Parathyroid adenoma (tissue), 2 donors: ENCODE measurements at regions not wholly inside any gene's neighbourhood (a gene's known extent, or its start where the extent isn't known, plus 50 kb on each side); places are given as distances from the start of the nearest gene placed in this dataset.

ENCODE experiments used
- H2AFZ ChIP-seq: fragments of 300-600 bp; sonication (generic); one replicate; pipeline ENCODE4 v1.7.0; 2017; ENCODE audit warnings: antibody characterized with exemption, mild to moderate bottlenecking
- H3K27ac ChIP-seq: fragments of 300-600 bp; sonication (generic); one replicate; pipeline ENCODE4 v1.7.0; 2017
- H3K27me3 ChIP-seq: fragments of 300-600 bp; sonication (generic); one replicate; pipeline ENCODE4 v1.7.0; 2017; ENCODE audit warnings: low read length; ENCODE audit not compliant: control insufficient read depth, insufficient read depth
- H3K36me3 ChIP-seq: fragments of 300-600 bp; sonication (generic); one replicate; pipeline ENCODE4 v1.7.0; 2017; ENCODE audit warnings: low read length; ENCODE audit not compliant: control insufficient read depth, insufficient read depth
- H3K4me1 ChIP-seq: fragments of 300-600 bp; sonication (generic); one replicate; pipeline ENCODE4 v1.7.0; 2017; ENCODE audit warnings: control low read depth
- H3K4me2 ChIP-seq: fragments of 300-600 bp; sonication (generic); one replicate; pipeline ENCODE4 v1.7.0; 2017; ENCODE audit warnings: low read length
- H3K4me3 ChIP-seq: fragments of 300-600 bp; sonication (generic); one replicate; pipeline ENCODE4 v1.7.0; 2017; ENCODE audit warnings: low read depth, low read length
- H3K79me2 ChIP-seq: fragments of 300-600 bp; sonication (generic); one replicate; pipeline ENCODE4 v1.7.0; 2017; ENCODE audit warnings: control low read depth
- H3K9ac ChIP-seq: fragments of 300-600 bp; sonication (generic); one replicate; pipeline ENCODE4 v1.7.0; 2017; ENCODE audit warnings: mild to moderate bottlenecking
- H3K9me3 ChIP-seq: fragments of 300-600 bp; sonication (generic); one replicate; pipeline ENCODE4 v1.7.0; 2017; ENCODE audit warnings: low read length; ENCODE audit not compliant: control insufficient read depth
- TF ChIP-seq, protein P1 (sequence below): fragments of 300-600 bp; sonication (generic); IDR thresholded peaks from one replicate; pipeline ENCODE4 v1.7.0; 2017; ENCODE audit warnings: antibody characterized with exemption, mild to moderate bottlenecking
- donor health status: primary hyperparathyroidism.

DNA sequence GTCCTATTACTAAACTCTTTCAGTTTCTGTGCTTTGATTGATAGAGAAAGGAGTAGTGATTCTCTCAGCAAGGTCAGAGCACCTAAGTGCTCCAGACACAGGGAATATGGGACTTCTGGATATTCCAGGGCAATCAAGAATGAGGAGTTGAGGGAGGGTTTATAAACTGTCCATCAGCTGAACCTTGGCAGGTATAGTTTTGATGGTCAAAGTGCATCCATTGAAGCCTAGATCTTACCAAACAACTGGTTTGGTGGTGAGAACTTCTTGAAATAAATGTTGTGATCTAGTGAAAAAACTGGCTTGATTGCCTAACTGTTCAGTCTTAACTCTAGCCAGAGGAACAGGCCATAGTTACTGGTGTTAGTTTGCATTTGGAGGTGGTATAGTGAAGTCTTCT is 207.0 kb upstream of the ONECUT1 start:
- TF ChIP-seq, protein P1, sequence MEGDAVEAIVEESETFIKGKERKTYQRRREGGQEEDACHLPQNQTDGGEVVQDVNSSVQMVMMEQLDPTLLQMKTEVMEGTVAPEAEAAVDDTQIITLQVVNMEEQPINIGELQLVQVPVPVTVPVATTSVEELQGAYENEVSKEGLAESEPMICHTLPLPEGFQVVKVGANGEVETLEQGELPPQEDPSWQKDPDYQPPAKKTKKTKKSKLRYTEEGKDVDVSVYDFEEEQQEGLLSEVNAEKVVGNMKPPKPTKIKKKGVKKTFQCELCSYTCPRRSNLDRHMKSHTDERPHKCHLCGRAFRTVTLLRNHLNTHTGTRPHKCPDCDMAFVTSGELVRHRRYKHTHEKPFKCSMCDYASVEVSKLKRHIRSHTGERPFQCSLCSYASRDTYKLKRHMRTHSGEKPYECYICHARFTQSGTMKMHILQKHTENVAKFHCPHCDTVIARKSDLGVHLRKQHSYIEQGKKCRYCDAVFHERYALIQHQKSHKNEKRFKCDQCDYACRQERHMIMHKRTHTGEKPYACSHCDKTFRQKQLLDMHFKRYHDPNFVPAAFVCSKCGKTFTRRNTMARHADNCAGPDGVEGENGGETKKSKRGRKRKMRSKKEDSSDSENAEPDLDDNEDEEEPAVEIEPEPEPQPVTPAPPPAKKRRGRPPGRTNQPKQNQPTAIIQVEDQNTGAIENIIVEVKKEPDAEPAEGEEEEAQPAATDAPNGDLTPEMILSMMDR: no peak

DNA sequence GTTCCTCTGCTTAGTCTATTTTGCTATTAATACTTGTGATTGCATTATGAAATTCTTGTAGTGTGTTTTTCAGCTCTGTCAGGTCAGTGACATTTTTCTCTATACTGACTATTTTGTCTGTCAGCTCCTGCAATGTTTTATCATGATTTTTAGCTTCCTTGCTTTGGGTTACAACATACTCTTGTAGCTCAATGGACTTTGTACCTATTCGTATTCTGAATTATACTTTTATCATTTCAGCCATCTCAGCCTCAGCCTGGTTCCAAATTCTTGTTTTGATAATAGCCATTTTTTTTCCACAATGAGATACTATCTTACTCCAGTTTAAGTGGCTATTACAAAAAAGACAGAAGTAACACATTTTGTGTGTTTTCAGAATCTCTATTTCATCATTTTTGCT is 204.2 kb upstream of the ONECUT1 start:
- Histone ChIP-seq H3K9ac (no peak overlapping the region), H3K4me2 (no peak overlapping the region), H3K4me1 (no peaks in the 10 kb centered on the region), H3K27ac (no peak overlapping the region), H3K36me3 (no peaks in the 10 kb centered on the region), H3K9me3 (no peaks in the 10 kb centered on the region), H3K79me2 (no peaks in the 10 kb centered on the region), H3K4me3 (no peak overlapping the region), H2AFZ (no peak overlapping the region), H3K27me3 (no peaks in the 10 kb centered on the region)
- TF ChIP-seq, protein P1: no peak

More for the DNA sequence above, 207.0 kb upstream of the ONECUT1 start:
- Histone ChIP-seq H3K4me2 (no peak overlapping the region), H2AFZ (no peak overlapping the region), H3K27me3 (no peaks in the 10 kb centered on the region), H3K9me3 (no peaks in the 10 kb centered on the region), H3K9ac (no peak overlapping the region), H3K4me3 (no peak overlapping the region), H3K79me2 (no peaks in the 10 kb centered on the region), H3K27ac (no peak overlapping the region), H3K36me3 (no peaks in the 10 kb centered on the region), H3K4me1 (no peaks in the 10 kb centered on the region)

DNA sequence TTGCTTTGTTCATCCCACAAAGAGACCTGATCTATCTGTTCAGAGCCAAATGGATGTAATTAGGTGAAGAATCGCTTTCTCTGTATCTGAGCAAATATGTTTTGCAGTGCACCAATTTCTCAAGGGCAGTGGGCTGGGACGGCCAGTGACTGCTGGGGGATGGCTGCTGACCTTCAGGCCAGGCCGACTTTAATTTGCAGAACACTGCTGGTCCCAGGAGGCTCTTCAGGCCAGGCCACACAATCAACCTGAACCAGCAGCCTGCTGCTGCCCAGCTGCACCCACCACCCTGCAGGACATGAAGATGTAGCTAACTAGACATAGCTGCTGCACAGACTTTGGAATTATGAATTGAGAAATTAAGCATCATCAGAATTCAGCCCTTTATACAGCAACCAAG is 194.4 kb upstream of the ONECUT1 start:
- Histone ChIP-seq H3K4me2 (no peak overlapping the region), H3K4me3 (no peak overlapping the region), H3K27me3 (no peaks in the 10 kb centered on the region), H3K4me1 (no peaks in the 10 kb centered on the region), H3K36me3 (no peaks in the 10 kb centered on the region), H3K9ac (no peak overlapping the region), H3K9me3 (no peaks in the 10 kb centered on the region), H3K79me2 (no peaks in the 10 kb centered on the region), H3K27ac (no peak overlapping the region), H2AFZ (no peak overlapping the region)
- TF ChIP-seq, protein P1: no peak

DNA sequence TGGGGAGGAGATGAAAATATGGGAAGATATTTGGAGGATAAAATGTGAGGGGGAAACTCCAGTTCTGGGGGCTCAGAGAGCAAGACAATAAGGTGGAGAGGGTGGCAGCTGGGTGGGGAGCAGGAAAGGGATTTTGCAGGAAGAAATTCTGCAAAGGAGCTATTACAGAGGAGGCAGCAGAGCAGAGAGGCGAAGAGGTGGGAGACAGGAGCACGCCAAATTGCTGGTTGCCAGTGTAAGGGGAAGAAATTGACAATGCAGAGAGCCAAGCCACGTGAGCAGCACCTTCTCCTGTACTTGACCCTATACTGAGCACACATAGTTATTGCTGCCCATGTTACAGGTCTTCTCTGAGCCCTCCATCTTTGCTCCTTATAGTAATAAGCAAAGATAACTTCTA is 190.3 kb upstream of the ONECUT1 start:
- no peaks in the 10 kb centered on the region for H3K4me1 ChIP-seq
- H3K4me2 ChIP-seq: no peak overlapping the region
- no peak overlapping the region for H3K27ac ChIP-seq
- H3K9me3 ChIP-seq: no peaks in the 10 kb centered on the region
- TF ChIP-seq, protein P1: no peak
- no peak overlapping the region for H2AFZ ChIP-seq
- no peak overlapping the region for H3K9ac ChIP-seq
- no peaks in the 10 kb centered on the region for H3K27me3 ChIP-seq
- H3K4me3 ChIP-seq: no peak overlapping the region
- H3K79me2 ChIP-seq: no peaks in the 10 kb centered on the region
- no peaks in the 10 kb centered on the region for H3K36me3 ChIP-seq

DNA sequence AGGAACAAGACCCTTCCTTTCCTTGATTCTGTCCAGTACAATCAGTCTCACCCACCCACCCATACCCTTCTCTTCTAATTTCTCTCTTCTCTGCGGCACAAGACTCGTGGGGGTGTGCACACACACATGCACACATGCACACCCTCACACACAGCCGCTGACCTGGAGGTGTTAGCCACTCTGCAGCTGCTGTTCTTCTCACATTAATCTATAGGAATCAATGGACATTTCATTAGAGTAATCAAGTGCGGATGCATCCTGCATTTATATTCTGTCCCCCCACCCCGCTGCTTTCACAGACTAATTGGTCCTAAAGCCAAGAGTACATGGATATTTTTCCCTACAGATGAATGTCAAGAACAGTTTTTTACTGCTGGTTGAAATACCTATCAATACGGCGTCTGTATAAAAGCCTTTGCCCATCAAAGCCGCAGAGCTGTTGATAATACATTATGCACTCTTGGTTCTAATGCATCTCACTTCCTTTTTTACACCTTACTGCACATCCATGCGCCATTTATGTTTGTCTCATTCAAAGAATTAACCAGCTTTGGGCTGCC is 186.5 kb upstream of the ONECUT1 start:
- Histone ChIP-seq H3K27me3 (no peaks in the 10 kb centered on the region), H3K36me3 (no peaks in the 10 kb centered on the region), H3K9me3 (no peaks in the 10 kb centered on the region), H3K4me2 (no peak overlapping the region), H3K4me3 (no peak overlapping the region), H3K27ac (no peak overlapping the region), H2AFZ (no peak overlapping the region), H3K79me2 (no peaks in the 10 kb centered on the region), H3K9ac (no peak overlapping the region), H3K4me1 (no peaks in the 10 kb centered on the region)
- TF ChIP-seq, protein P1: no peak
